Kidney (tissue), 13 donors: ENCODE measurements at regions not wholly inside any gene's neighbourhood (a gene's known extent, or its start where the extent isn't known, plus 50 kb on each side); places are given as distances from the start of the nearest gene placed in this dataset.

Experiments
- DNase-seq, 5 donors: peaks; one replicate each; pipeline ENCODE4 v3.0.0-alpha.2; 2013 to 2020
- FAIRE-seq: peaks from 2 replicates; lab custom pipeline; 2012; peaks lifted over from hg19 to GRCh38; lab: Jason Lieb, UNC
- H3K27ac ChIP-seq, 2 donors: one replicate each; pipeline ENCODE4 v1.7.0; 2013; ENCODE audit warnings: low read depth in 2 of 2, low read length in 2 of 2, inconsistent platforms in 1 of 2
- H3K27me3 ChIP-seq: one replicate; pipeline ENCODE4 v1.7.1; 2013; ENCODE audit warnings: low read length, inconsistent platforms; ENCODE audit not compliant: control insufficient read depth, insufficient read depth
- H3K36me3 ChIP-seq, 3 donors: one replicate each; pipeline versions ENCODE4 v1.7.0 to v1.7.1; 2013; ENCODE audit warnings: low read length in 3 of 3, control low read depth in 1 of 3, inconsistent platforms in 1 of 3; ENCODE audit not compliant: insufficient read depth in 3 of 3, control insufficient read depth in 2 of 3
- H3K4me1 ChIP-seq, 3 donors: one replicate each; pipeline versions ENCODE4 v1.7.0 to v1.7.1; 2013; ENCODE audit warnings: low read length in 3 of 3, inconsistent platforms in 1 of 3, low read depth in 1 of 3; ENCODE audit not compliant: control insufficient read depth in 2 of 3, insufficient read depth in 2 of 3
- H3K4me3 ChIP-seq, 3 donors: one replicate each; pipeline versions ENCODE4 v1.7.0 to v1.8.1; 2013; ENCODE audit warnings: low read length in 3 of 3, control low read depth in 1 of 3, inconsistent platforms in 1 of 3
- H3K9ac ChIP-seq, 3 donors: one replicate each; pipeline versions ENCODE4 v1.7.0 to v1.7.1; 2013; ENCODE audit warnings: low read length in 3 of 3, control low read depth in 1 of 3, inconsistent platforms in 1 of 3
- H3K9me3 ChIP-seq, 3 donors: one replicate each; pipeline versions ENCODE4 v1.7.0 to v1.7.1; 2013; ENCODE audit warnings: low read length in 3 of 3, control low read depth in 1 of 3, inconsistent platforms in 1 of 3; ENCODE audit not compliant: control insufficient read depth in 2 of 3, insufficient read depth in 1 of 3
- CTCF ChIP-seq: IDR thresholded peaks from 3 replicates; pipeline ENCODE4 v1.5.1; 2012; ENCODE audit warnings: mild to moderate bottlenecking, moderate library complexity, borderline replicate concordance; ENCODE audit not compliant: insufficient read depth; ENCODE audit errors: extremely low read depth
- intact Hi-C: fragments of 100-400 bp; cut with DNase I; formaldehyde crosslinking; loops from one replicate; pipeline ENCODE4 v1.11.1; 2022
- donor health status: control.
- donor health status: control.
- donor health status: control.
- donor health status: control.
- donor health status: control.
- donor health status: DM: yes; HTN: yes; CAD: no.
- donor health status: Normal renal cell carcinoma (clear cell type).

- DNase-seq (no peak), FAIRE-seq (no peak)
- H3K9me3 ChIP-seq, result peaks cover 0 to 5% (median 0%) of the 10 kb centered on the region in 3 donors
- no peak overlapping the region for H3K27ac ChIP-seq
- H3K27me3 ChIP-seq, result no peaks in the 10 kb centered on the region
- H3K9ac ChIP-seq, result no peak overlapping the region
- intact Hi-C loops, result no loop called here
- no peak for TF ChIP-seq CTCF
- no peak overlapping the region for H3K4me3 ChIP-seq
- peaks cover 0 to 3% (median 0%) of the 10 kb centered on the region in 3 donors for H3K4me1 ChIP-seq
- no peaks in the 10 kb centered on the region for H3K36me3 ChIP-seq
Observed at GRCh38 chr5:158376679-158377078, 517.7 kb upstream of the CLINT1 start.

- no peak for DNase-seq
- no peak overlapping the region for H3K4me3 ChIP-seq
- no peaks in the 10 kb centered on the region for H3K27me3 ChIP-seq
- no peak overlapping the region for H3K27ac ChIP-seq
- no peaks in the 10 kb centered on the region for H3K4me1 ChIP-seq
- no peak for FAIRE-seq
- H3K9me3 ChIP-seq, result peaks cover 0 to 5% (median 0%) of the 10 kb centered on the region in 3 donors
- no peak overlapping the region for H3K9ac ChIP-seq
- TF ChIP-seq CTCF, result no peak
- H3K36me3 ChIP-seq, result no peaks in the 10 kb centered on the region
- intact Hi-C loops, result no loop called here
Observed at GRCh38 chr5:158375531-158375930, 516.6 kb upstream of the CLINT1 start.

GRCh38 chr5:158373608-158374395 is 514.9 kb upstream of the CLINT1 start:
- Histone ChIP-seq H3K27me3 (no peaks in the 10 kb centered on the region), H3K4me1 (no peaks in the 10 kb centered on the region), H3K27ac (no peak overlapping the region), H3K36me3 (no peaks in the 10 kb centered on the region), H3K9me3 (peaks cover 0 to 5% (median 0%) of the 10 kb centered on the region in 3 donors), H3K4me3 (no peak overlapping the region), H3K9ac (no peak overlapping the region)
- FAIRE-seq (no peak), DNase-seq (peak in 1 of 5 donors; percentile 4)
- intact Hi-C loops, result no loop called here
- TF ChIP-seq CTCF, result no peak
